NB4 (cell line): ENCODE measurements at regions not wholly inside any gene's neighbourhood (a gene's known extent, or its start where the extent isn't known, plus 50 kb on each side); places are given as distances from the start of the nearest gene placed in this dataset.

Source experiments
- DNase-seq: peaks from one replicate; pipeline ENCODE4 v3.0.0; 2010; ENCODE audit warnings: low read depth
- H3K4me3 ChIP-seq: one replicate; pipeline ENCODE4 v1.5.1; 2011; ENCODE audit warnings: mild to moderate bottlenecking, low read depth, low read length, moderate library complexity
- MAX ChIP-seq: IDR thresholded peaks from 2 replicates; pipeline ENCODE4 v1.6.1; 2011; ENCODE audit warnings: low read depth, low read length
- MYC ChIP-seq: IDR thresholded peaks from 2 replicates; pipeline ENCODE4 v1.6.1; 2011; ENCODE audit warnings: low read depth, low read length
- POLR2A ChIP-seq: IDR thresholded peaks from 2 replicates; pipeline ENCODE4 v1.6.1; 2011; ENCODE audit warnings: mild to moderate bottlenecking; ENCODE audit not compliant: insufficient read length; ENCODE audit errors: extremely low read depth
- TF ChIP-seq, protein P1 (sequence below): IDR thresholded peaks from one replicate; pipeline ENCODE4 v1.5.1; 2012; ENCODE audit warnings: low read depth, low read length

DNA sequence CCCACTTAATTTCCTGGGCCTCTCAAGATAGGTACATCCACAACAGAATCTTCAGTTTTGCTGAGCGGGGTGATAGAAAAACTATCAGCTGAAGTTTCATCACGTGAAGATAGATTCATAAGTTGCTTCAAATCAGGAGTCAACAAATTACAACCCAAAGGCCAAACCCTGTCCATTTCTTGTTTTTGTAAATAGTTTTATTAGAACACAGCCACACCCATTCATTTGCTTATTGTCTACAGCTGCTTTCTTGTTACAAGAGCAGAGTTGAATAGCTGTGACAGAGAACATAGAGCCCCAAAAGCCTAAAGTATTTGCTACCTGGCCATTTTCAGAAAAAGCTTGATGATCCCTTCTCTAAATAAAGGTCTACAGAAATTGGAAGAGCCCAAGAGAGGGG lies 300.1 kb upstream of the CDH5 start:
- DNase-seq = no peak
- TF ChIP-seq MAX (no peak), MYC (no peak), POLR2A (no peak)
- TF ChIP-seq, protein P1, sequence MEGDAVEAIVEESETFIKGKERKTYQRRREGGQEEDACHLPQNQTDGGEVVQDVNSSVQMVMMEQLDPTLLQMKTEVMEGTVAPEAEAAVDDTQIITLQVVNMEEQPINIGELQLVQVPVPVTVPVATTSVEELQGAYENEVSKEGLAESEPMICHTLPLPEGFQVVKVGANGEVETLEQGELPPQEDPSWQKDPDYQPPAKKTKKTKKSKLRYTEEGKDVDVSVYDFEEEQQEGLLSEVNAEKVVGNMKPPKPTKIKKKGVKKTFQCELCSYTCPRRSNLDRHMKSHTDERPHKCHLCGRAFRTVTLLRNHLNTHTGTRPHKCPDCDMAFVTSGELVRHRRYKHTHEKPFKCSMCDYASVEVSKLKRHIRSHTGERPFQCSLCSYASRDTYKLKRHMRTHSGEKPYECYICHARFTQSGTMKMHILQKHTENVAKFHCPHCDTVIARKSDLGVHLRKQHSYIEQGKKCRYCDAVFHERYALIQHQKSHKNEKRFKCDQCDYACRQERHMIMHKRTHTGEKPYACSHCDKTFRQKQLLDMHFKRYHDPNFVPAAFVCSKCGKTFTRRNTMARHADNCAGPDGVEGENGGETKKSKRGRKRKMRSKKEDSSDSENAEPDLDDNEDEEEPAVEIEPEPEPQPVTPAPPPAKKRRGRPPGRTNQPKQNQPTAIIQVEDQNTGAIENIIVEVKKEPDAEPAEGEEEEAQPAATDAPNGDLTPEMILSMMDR = no peak

GRCh38 chr16:66065925-66066324 lies 300.6 kb upstream of the CDH5 start:
- TF ChIP-seq MYC (no peak), MAX (no peak), POLR2A (no peak)
- TF ChIP-seq, protein P1 = no peak
- no peak for DNase-seq
- no peak overlapping the region for H3K4me3 ChIP-seq

More for the DNA sequence above, 300.1 kb upstream of the CDH5 start:
- no peak overlapping the region for H3K4me3 ChIP-seq

GRCh38 chr16:66064801-66065530 lies 301.5 kb upstream of the CDH5 start:
- no peak overlapping the region for H3K4me3 ChIP-seq
- TF ChIP-seq, protein P1 = no peak
- no peak for TF ChIP-seq MAX
- no peak for TF ChIP-seq POLR2A
- no peak for TF ChIP-seq MYC
- no peak for DNase-seq

- no peak overlapping the region for H3K4me3 ChIP-seq
- DNase-seq = no peak
- TF ChIP-seq, protein P1 = no peak
- TF ChIP-seq POLR2A (no peak), MAX (no peak), MYC (no peak)
These were observed 307.7 kb upstream of the CDH5 start for GRCh38 chr16:66058832-66059231.

GRCh38 chr16:66058172-66058691 lies 308.3 kb upstream of the CDH5 start:
- no peak for DNase-seq
- TF ChIP-seq POLR2A (no peak), MYC (no peak), MAX (no peak)
- TF ChIP-seq, protein P1 = no peak
- no peak overlapping the region for H3K4me3 ChIP-seq

DNA sequence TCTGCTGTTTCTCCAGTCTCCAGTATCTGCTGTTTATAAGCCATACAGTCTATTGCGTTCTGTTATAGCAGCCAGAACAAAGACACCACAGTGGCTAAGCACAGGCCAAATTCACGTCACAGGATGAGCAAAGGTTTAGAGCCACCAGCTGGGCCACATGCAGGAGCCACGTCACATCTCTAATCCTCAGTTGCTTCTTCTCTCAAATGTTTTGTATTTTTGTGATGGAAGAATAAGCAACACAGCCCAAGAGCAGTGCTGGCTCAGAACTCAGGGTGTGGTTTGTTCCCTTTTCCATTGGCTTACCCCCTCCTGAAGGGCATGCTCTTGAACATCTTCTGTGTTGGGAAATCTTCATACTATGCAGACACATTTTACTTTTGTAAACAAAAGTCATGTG lies 309.4 kb upstream of the CDH5 start:
- TF ChIP-seq POLR2A (no peak), MYC (no peak), MAX (no peak)
- TF ChIP-seq, protein P1 = no peak

More for the DNA sequence above, 309.4 kb upstream of the CDH5 start:
- no peak overlapping the region for H3K4me3 ChIP-seq
- DNase-seq = no peak
